GF-D8 (cell line): ENCODE measurements at regions not wholly inside any gene's neighbourhood (a gene's known extent, or its start where the extent isn't known, plus 50 kb on each side); places are given as distances from the start of the nearest gene placed in this dataset.
"Not testable (repeated sequence)": the region's sequence is repeated elsewhere in the genome, so short reads cannot be mapped to it uniquely, and the experiment has no call there.

ENCODE experiments used
- DNase-seq: peaks from one replicate; lab custom pipeline; 2025; lab: John Stamatoyannopoulos, UW

DNA sequence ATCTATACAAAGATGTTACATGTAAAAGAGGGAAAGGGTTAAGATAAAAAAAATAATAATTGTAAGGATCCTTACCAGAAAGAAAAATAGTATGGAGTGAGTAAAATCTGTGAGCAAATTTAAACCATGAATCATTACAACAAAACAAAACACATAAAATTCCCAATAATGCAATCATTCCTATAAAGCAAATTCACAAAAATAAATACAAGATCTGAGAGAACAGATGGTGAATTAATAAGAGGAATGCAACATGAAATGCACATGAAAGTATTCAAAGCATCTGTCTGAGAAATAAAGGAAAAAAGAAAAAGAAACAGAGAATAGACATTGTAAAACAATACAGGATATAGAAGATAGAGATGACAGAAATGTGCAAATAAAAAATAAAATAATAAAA, 681.5 kb upstream of the KLHL1 start:
- DNase-seq, result no peak

DNA sequence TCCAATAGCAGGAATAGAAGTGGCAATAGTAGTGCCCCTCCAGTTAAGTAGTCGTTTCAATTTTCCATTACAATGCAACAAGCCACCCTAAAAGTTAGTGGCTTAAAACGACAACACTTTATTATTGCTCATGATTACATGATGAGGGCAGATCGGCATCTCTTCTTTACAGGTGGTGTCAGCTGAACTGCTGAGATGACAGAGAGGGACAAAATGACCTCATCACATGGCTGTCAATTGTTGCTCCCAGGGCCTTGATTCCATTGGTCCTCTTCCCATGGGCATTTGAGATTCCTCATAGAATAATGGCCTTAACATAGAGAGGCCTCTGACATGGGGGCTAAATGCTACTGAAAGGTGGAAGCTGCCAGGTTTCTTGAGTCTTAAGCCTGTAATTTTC, 679.8 kb upstream of the KLHL1 start:
- no peak for DNase-seq

DNA sequence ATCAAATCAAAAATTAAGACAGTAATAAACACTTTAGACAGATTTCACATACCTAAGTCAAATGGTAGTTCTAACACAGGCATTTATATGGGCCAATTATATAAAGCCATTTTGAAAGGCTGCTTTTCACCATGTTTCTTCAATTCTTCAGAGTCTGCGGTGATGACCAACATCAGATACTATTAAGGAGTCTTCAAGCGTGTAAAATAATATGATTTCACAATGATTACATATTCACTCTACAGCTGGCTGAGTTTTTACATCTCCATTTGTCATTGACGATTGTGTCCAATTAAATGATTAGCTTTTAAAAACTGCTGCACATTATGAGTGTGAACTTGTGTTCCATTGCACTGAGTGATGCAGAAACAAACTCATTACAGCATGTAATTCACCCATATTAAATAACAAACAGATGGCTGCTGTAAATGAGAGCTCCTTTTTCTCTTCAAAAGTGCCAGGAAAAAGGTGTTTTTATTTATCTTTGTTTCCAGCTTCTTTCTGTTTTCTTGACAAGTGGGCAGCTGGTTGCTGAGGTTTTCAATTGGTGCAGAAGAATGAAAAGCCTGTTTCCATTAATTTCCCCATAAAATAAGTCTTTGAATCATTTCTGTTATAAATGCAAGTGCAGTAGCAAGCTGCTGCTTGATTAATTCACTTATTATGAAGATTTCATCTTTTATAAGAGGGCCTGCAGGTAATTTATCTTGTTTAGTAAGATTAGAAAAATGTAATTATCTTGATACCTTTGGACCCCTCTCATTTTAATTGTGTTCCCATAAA, 676.1 kb upstream of the KLHL1 start:
- DNase-seq, result no peak

DNA sequence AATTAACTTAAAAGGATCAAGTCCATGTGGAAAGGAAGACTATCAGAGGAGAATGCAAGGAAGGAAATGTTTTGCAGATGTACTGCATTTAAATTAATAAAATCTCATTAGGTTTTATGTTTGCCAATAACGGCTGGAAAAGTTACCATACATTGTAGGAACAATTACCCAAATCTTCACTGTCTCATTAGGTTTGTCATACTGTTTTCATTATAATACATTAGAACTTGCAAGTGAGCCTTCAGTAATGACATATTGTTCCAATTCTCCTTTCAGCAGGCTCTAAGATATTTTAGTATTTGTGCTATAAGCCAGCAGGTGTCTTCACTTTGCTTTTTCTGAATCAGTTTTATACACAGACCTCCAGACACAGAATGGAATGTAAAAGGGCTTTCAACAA, 661.6 kb upstream of the KLHL1 start:
- DNase-seq, result no peak

DNA sequence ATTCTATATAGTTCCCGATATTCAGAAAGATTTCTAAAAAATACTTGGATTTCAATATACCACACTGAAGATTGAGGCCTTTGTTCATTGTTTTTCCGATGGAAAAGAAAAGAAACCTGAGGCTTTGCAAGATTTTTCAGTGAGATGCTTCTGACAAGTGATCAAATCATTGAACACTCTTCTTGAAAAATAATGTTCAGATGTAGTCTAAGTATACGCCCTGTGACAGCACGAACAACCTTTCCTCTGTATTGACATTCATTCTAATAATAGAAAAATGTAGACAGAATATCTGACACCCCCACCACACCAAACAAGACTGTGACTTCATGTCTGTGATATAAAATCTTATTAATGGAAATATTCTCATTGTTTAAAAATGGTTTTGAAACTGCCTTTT, 650.7 kb upstream of the KLHL1 start:
- DNase-seq, result no peak

DNA sequence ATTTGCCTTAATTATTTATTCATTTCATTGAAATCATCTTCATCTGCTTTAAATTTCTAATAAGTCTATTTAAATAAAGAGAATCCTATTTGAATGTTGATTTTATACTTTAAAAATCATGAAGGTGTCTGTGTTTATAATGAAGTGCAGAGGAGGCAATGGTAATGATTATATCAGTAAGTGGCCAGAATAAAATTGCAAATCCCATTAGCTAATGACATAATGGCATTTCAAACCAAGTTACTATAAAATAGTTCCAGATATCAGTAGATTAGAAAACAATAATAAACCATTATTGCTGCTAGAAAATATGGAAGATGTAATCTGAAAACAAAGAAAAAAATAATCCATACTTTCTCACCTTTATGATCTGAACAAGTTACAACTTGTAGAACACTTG, 647.8 kb upstream of the KLHL1 start:
- no peak for DNase-seq

DNA sequence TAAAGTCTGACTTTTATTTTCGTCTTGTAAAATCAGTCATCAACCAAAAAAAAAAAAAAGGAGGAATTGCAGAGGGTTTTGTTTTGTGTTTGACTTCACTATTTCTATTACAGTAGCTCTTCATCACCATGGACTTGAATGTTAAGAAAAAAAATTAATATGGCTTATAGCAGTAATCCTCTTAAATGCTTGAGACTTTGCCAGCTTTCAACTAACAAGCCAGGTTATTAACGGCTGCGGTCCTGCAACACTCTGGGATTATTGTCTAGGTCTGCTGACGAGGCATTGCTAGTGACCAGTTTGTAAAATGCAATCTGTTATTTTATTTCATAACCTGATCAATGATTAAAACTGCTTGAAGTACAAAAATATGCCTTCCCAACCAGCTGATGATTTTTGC, 647.2 kb upstream of the KLHL1 start:
- no peak for DNase-seq

DNA sequence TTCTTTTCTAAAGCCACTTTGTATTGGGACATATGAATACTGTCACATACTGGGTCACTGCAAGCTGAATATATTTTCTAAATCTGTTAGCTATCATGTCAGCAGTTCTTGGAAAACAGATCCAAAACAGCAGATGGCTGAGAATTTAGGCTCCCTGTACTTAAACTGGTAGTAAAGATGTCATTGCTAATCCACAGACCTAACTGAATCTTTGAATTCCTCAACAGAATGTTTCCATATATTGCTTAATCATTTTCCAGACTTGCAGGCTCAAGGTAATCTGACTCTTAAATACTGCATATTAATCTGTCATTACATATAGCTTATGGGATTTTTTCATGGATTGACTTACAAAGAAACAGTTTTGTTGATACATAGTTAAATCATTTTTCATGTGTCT, 639.0 kb upstream of the KLHL1 start:
- no peak for DNase-seq

DNA sequence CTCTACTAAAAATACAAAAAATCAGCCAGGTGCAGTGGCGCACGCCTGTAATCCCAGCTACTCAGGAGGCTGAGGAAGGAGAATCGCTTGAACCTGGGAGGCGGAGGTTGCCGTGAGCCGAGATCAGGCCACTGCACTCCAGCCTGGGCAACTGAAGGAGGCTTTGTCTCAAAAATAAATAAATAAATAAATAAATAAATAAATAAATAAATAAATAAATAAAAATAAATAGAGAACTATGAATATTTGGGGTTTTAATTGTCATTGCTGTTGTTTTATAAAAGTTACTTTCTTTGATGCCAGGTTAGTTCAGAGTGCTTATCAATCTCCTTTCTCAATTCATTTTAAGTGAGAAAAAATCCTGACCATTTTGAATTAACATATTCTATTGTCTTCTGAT, 638.2 kb upstream of the KLHL1 start:
- not testable (repeated sequence) for DNase-seq

DNA sequence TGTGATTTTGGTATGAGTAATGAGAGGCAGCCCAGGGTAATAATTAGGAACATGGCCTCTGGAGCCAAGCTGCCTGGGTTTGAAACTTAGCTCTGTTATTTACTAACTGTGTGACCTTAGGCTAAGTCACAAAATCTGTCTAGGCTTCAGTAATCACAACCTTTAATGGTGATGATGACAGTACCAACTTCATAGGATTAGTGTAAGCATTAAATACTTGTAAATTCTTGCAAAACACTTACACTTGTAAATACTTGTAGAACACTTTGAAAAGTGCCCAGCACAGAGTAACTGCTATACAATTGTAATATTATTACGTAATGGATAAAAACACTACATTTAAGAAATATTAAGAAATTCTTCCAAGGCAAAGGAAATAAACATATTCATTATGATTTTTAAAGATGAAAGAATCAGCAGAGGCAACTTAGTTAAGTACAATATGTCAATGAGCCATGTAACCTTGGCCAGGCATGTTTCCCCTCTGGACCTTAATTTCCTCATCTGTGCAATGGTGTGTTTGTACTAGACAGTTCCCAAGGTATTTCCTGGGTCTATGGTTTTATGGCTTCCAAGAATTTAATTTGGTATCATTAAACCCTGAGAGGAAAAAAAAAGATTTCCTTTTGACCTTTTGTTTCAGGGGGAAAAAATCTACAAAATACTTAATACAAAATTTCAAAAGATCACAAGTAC, 628.5 kb upstream of the KLHL1 start:
- no peak for DNase-seq

DNA sequence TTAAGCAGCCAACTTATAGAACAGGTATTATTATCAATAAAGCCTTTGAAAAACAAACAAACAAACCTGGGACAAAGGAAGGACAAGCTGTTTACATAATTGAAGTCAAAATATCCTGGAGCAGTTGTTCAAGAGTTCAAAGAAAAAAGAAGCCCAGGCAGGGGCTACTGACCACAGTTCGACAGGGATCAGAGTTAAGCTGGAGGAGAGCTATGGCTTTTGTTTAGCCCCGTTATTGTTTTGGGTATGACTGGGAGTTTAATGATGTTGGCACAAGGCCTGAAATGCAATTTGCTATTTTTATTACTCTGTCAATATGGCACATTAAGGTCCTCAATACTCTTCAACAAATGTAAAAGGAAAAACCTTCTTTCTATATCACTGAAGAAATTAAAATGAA, 624.4 kb upstream of the KLHL1 start:
- DNase-seq, result no peak

DNA sequence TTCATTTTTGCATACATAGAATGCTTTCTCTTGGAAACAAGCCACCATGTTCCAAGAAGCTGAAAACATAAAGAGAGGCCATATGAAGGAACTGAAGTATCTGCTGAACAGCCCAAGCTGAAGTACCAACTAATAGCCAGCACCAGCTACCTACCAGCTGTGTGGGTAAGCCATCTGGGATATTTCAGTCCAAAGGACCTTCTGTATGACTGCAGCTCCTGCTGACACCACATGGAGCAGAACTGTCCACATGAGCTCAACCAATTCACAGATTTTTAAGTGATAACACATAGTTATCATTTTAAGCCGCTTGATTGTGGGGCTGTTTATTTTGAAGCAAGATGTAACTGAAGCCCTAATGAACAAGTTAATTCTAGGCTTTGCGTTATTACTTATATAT, 621.1 kb upstream of the KLHL1 start:
- no peak for DNase-seq

DNA sequence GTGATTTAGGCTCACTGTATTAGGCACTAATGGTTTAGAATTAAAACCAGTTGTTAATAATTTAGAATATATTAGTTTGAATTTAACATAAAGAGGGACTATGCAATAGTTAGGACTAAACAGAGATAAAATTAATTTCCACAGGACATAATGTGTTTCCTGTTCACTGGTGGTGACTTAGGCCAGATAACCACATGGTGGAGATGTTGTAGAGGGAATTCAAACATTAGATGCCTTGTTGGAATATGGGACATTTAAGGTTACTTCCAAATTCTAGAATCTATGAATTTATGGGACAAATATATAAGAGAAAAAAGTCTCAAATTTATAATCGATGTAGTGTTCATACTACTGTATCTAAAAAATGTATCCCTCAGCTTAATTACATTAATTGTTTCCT, 615.5 kb upstream of the KLHL1 start:
- no peak for DNase-seq

DNA sequence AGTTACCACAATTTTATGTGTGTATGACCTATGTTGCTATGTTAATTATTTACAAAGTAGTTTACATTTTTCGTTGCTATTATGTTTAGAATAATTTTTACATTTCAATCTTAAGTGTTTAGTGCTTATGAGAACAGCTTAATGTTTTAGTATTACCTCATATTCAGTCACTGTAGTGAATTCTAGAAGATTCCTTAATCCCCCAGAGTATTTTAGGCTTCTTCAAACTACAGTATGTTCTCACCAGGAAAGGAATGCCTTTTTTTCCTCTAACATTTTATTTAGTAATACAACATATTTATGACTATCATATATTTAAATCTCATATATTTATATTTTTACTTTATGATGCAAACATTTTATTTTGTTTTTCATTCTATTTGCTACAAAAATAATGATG, 612.1 kb upstream of the KLHL1 start:
- DNase-seq, result no peak

DNA sequence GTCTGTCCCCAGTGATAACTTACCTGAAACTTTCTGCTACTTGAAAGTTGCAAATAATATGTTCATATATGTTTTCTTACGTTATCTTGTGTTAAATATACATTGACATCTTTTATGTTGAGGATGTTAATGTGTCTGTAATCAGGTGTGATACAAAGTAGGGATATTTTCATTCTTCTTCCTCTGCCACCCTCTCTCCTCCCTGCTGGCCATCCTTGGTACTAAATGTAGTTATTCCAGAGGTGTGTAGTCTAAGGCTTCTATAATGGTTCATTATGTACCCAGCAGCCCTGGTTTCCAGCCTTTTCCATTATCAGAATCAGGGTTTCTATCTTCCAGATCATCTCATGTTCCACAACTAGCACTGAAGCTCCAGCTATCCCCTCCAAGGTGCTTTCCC, 606.7 kb upstream of the KLHL1 start:
- no peak for DNase-seq

DNA sequence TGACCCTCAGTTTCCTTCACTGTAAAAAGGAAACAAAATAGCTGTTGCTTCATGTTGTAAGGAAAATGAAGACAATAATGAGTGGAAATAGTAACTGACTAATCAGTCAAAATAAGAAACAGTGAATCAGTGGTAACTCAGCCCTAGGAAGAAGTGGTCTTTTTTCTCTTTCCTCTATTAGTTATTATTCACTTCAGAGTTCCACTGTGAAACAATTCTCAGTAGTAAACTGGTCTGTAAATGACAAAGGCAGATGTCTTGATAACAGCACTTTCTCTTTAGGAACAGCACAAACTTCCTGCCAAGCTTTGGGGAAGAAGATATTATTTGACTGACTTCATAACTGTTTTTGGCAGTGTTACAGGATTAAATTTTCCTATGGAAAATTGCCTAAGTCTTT, 600.5 kb upstream of the KLHL1 start:
- no peak for DNase-seq

DNA sequence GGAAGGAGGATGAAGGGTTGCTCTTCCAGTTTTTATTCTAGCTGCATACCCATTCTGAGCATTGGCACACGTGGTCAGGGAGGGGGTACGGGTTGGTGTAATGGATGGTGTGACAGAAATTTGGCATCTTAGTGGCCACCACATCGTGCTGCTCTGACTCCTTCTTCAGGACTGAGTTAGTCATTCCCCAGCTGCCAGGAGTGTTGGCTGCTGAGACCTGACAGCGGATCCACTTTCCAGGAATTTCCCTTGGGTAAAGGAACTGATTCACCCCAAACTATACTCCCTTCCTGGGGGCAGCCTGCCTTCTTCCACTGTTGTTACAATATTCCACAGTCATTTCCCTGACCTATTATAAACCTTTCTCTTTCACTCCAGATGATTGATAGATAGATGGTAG, 595.5 kb upstream of the KLHL1 start:
- no peak for DNase-seq

DNA sequence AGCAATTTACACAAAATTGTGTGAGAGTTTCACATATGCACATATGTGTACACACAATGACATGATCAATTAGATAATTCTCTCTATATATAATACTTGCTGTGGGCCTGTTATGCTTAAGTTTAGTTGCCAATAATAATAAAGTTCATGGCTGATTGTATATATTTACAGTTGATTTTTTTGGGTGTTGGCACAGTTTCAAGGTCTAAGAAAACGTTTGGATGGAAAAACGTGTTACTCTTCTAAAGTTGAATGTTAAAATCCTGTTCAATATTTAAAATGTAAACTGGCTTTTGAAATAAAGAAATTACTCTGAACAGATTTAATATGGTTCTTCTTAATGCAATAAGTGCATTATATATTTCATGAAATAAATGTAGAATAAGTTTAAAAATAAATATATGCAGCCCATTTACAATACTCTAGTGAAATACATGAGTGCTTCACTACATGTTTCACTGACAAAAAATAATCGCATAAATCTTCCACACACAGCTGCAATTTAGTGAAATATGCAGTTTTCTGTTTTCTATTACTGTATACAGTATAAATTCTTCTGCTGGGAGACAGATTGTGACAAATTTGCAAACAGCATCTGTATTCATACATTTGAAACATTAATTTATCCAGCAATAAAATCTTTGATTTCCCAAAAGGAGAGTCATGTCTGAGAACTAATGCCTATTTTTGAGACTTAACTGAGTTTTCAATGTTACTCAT, 586.9 kb upstream of the KLHL1 start:
- DNase-seq, result no peak

DNA sequence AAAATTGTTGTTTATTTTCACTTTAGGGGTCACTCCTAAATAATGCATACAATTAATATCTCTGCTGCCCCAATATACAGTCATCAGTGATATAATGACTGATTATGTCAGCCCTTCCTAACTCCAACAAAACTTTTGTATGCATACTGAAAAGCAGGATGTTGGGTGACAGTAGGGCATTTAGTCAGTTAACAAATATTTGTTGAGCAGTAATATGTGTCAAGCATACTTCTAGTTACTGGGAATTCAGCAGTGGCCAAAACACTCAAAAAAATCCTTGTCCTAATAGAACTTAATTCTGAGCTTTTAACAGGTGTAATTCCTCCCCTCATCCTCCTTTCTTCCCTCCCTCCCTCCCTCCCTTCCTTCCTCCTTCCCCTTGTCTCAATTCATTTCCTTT, 560.7 kb upstream of the KLHL1 start:
- DNase-seq, result no peak

DNA sequence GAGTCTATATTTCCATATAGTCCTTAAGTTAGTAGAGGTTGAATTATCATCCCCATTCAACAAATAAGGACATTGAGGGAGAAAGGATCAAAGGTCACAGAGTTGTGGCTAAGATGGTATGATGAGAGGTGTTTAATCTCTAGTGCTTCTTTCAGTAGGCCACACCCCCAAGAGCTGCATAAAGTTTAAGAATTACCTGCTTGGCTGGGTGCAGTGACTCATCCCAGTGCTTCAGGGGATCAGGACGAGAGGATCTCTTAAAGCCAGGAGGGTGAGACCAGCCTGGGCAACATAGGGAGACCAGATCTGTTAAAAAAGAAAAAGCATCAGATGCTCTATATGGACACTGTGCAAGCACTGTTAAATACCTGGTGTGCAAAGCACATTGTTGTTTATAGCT, 560.0 kb upstream of the KLHL1 start:
- no peak for DNase-seq

DNA sequence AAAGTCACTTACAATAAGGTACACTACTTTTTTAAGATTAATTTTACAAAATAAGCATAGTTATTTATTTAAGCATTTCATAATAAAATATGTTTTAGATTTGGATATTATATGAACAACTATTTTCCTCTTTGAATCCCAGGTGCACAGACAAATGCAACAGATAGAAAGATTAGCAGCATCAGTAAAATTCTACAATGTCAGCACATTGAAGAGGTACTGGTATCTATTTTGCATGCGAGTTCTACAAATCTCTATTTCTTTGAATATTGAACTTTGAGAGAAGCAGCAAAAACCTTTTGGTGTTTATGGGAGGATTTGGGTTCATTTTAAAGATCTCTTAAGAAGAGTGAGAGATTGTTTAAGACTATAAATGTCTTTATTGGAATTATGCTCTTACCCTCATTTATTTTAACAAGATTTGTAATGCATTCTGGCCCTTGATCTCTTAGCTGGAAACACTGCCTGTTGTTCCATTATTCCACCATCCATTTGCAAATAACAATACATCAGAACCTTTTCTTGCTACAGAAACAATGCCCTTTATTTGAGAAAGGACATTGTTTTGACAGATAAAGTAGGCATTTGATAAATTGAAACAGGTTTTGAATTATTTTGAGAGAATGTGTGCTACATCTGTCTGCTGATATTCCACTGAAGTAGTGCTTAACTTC, 558.8 kb upstream of the KLHL1 start:
- no peak for DNase-seq

DNA sequence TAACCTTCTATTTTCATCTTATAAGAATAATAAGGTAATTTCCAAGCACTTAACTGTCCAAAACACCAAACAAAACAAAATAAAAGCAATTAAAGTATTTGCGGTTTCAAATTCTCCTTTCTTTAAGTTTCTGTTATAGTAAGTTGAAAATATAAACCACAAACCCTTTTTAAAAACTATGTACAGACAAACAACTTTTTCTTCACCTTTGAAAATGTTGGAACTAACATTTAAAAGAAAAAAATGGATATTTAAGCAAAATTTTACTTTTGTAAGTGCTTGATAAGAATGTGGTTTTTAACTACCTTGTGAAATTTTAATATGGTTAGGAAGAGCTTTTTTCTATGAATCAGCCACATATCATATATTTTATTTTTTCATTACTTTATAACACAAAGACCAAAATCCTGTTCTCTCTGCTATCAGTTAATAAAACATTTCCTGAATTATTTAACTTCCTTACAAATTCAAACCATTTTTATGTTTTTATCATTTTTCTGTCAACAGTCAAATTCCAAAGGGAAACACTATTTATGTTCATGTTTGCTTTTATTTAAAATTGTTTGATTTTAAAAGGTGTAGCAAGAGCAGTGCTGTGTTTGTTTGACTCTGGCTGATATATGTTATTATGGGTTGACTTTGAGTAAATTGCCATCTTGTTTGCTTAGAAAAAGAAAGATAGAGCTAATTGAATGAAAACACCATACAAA, 554.1 kb upstream of the KLHL1 start:
- no peak for DNase-seq
